Common myeloid progenitor, CD34-positive (primary cell): ENCODE measurements at regions not wholly inside any gene's neighbourhood (a gene's known extent, or its start where the extent isn't known, plus 50 kb on each side); places are given as distances from the start of the nearest gene placed in this dataset.
"Not testable (repeated sequence)": the region's sequence is repeated elsewhere in the genome, so short reads cannot be mapped to it uniquely, and the experiment has no call there.

ENCODE experiments used
- CTCF ChIA-PET: fragments of 350-600 bp; sonication (Branson Sonifier 250); formaldehyde crosslinking; loops from one replicate; lab custom pipeline; 2021; ENCODE audit warnings: antibody characterized with exemption; lab: Charles Lee
- POLR2A ChIA-PET: fragments of 350-600 bp; sonication (Branson Sonifier 250); formaldehyde crosslinking; loops from one replicate; lab custom pipeline; 2021; ENCODE audit warnings: antibody characterized with exemption; lab: Charles Lee
- DNase-seq, 3 donors: peaks; one replicate each; pipeline versions ENCODE4 v3.0.0 to v3.0.0-alpha.2; 2013
- H3K27ac ChIP-seq, 2 experiments: 1 replicate in 1 of 2; 2 replicates in 1 of 2; pipeline ENCODE4 v1.7.0; 2013; ENCODE audit warnings: inconsistent platforms in 2 of 2, low read length in 2 of 2, mild to moderate bottlenecking in 2 of 2, low read depth in 1 of 2, moderate library complexity in 1 of 2; ENCODE audit not compliant: severe bottlenecking in 2 of 2, insufficient read depth in 1 of 2, poor library complexity in 1 of 2
- H3K27me3 ChIP-seq, 5 experiments: replicated peaks in 2 of 5; 1 replicate in 3 of 5; 2 replicates in 2 of 5; pipeline versions ENCODE4 v1.6.1 to v1.7.0; 2013; ENCODE audit warnings: low read length in 4 of 5, mild to moderate bottlenecking in 2 of 5, moderate library complexity in 2 of 5, inconsistent platforms in 1 of 5; ENCODE audit not compliant: insufficient read depth in 5 of 5, control insufficient read depth in 4 of 5
- H3K36me3 ChIP-seq, 4 experiments: 1 replicate in 2 of 4; 2 replicates in 2 of 4; pipeline versions ENCODE4 v1.6.1 to v1.7.0; 2013; ENCODE audit warnings: low read length in 3 of 4, control low read depth in 1 of 4, mild to moderate bottlenecking in 1 of 4; ENCODE audit not compliant: control insufficient read depth in 4 of 4, insufficient read depth in 4 of 4
- H3K4me1 ChIP-seq, 4 experiments: 1 replicate in 3 of 4; 2 replicates in 1 of 4; pipeline versions ENCODE4 v1.6.1 to v1.7.1; 2013; ENCODE audit warnings: low read length in 3 of 4, mild to moderate bottlenecking in 3 of 4, control low read depth in 1 of 4, inconsistent platforms in 1 of 4, moderate library complexity in 1 of 4; ENCODE audit not compliant: control insufficient read depth in 4 of 4, insufficient read depth in 4 of 4; ENCODE audit errors: control extremely low read depth in 1 of 4
- H3K4me3 ChIP-seq, 7 experiments: 1 replicate in 4 of 7; 2 replicates in 3 of 7; pipeline versions ENCODE4 v1.5.1 to v1.7.0; 2013; ENCODE audit warnings: mild to moderate bottlenecking in 7 of 7, low read length in 6 of 7, moderate library complexity in 6 of 7, inconsistent platforms in 2 of 7, low read depth in 2 of 7, control low read depth in 1 of 7; ENCODE audit not compliant: insufficient read depth in 4 of 7, control insufficient read depth in 1 of 7; ENCODE audit errors: extremely low read depth in 1 of 7
- H3K9me3 ChIP-seq, 5 experiments: 1 replicate in 4 of 5; 2 replicates in 1 of 5; pipeline versions ENCODE4 v1.6.1 to v1.7.1; 2013; ENCODE audit warnings: low read length in 4 of 5, mild to moderate bottlenecking in 2 of 5, inconsistent platforms in 1 of 5, low read depth in 1 of 5, moderate library complexity in 1 of 5; ENCODE audit not compliant: control insufficient read depth in 4 of 5, insufficient read depth in 2 of 5; ENCODE audit errors: control extremely low read depth in 1 of 5
- WGBS: methylation state at CpG from one replicate; pipeline ENCODE4 v1.1.5; 2013; ENCODE audit not compliant: insufficient coverage; 5-methylcytosine and 5-hydroxymethylcytosine counted together

- H3K4me3 ChIP-seq, H3K4me1 ChIP-seq, H3K36me3 ChIP-seq, H3K27ac ChIP-seq, POLR2A ChIA-PET, CTCF ChIA-PET, DNase-seq, H3K9me3 ChIP-seq: not testable (repeated sequence)
- peaks cover 0 to 12% (median 5%) of the 10 kb centered on the region in 5 experiments for H3K27me3 ChIP-seq
- WGBS = no CpG with 5 or more reads among the region's 1 CpG
Measured at GRCh38 chr7:65631236-65631635, 241.6 kb upstream of the VKORC1L1 start.

GRCh38 chr7:65633587-65634404 is 239.1 kb upstream of the VKORC1L1 start:
- DNase-seq = not testable (repeated sequence)
- WGBS = no CpG with 5 or more reads among the region's 10 CpGs

GRCh38 chr7:65638918-65639317 is 234.0 kb upstream of the VKORC1L1 start:
- no CpG with 5 or more reads among the region's 1 CpG for WGBS
- POLR2A ChIA-PET = not testable (repeated sequence)

More at GRCh38 chr7:65633587-65634404, 239.1 kb upstream of the VKORC1L1 start:
- H3K27me3 ChIP-seq, H3K27ac ChIP-seq, H3K36me3 ChIP-seq, H3K9me3 ChIP-seq, H3K4me3 ChIP-seq, H3K4me1 ChIP-seq, CTCF ChIA-PET, POLR2A ChIA-PET: not testable (repeated sequence)

GRCh38 chr7:65639717-65640116 is 233.2 kb upstream of the VKORC1L1 start:
- no CpG with 5 or more reads among the region's 3 CpGs for WGBS
- CTCF ChIA-PET, POLR2A ChIA-PET: not testable (repeated sequence)

More at GRCh38 chr7:65638918-65639317, 234.0 kb upstream of the VKORC1L1 start:
- H3K9me3 ChIP-seq, H3K4me3 ChIP-seq, H3K27me3 ChIP-seq, CTCF ChIA-PET, DNase-seq, H3K4me1 ChIP-seq, H3K27ac ChIP-seq, H3K36me3 ChIP-seq: not testable (repeated sequence)

GRCh38 chr7:65643498-65643897 is 229.4 kb upstream of the VKORC1L1 start:
- H3K9me3 ChIP-seq, H3K27me3 ChIP-seq, DNase-seq, POLR2A ChIA-PET, H3K27ac ChIP-seq, H3K4me3 ChIP-seq, CTCF ChIA-PET, H3K4me1 ChIP-seq, H3K36me3 ChIP-seq: not testable (repeated sequence)
- no CpG with 5 or more reads among the region's 5 CpGs for WGBS

More at GRCh38 chr7:65639717-65640116, 233.2 kb upstream of the VKORC1L1 start:
- not testable (repeated sequence) for H3K27ac ChIP-seq, H3K4me1 ChIP-seq, H3K4me3 ChIP-seq, H3K36me3 ChIP-seq, H3K9me3 ChIP-seq, DNase-seq, H3K27me3 ChIP-seq

- H3K27ac ChIP-seq, H3K4me1 ChIP-seq, H3K36me3 ChIP-seq, POLR2A ChIA-PET, CTCF ChIA-PET, H3K9me3 ChIP-seq, H3K27me3 ChIP-seq, H3K4me3 ChIP-seq, DNase-seq: not testable (repeated sequence)
- no CpG with 5 or more reads among the region's 78 CpGs for WGBS
Measured at GRCh38 chr7:65647153-65647964, 225.5 kb upstream of the VKORC1L1 start.

GRCh38 chr7:65651174-65651573 is 221.7 kb upstream of the VKORC1L1 start:
- POLR2A ChIA-PET, CTCF ChIA-PET, H3K27ac ChIP-seq, H3K27me3 ChIP-seq, H3K4me3 ChIP-seq, H3K4me1 ChIP-seq, H3K9me3 ChIP-seq, H3K36me3 ChIP-seq, DNase-seq: not testable (repeated sequence)
- WGBS = no CpG with 5 or more reads among the region's 2 CpGs
